Suppressor macrophage treated with lipopolysaccharide for 1 hour (primary cell): ENCODE measurements at regions not wholly inside any gene's neighbourhood (a gene's known extent, or its start where the extent isn't known, plus 50 kb on each side); places are given as distances from the start of the nearest gene placed in this dataset.

Experiments used
- DNase-seq, 3 donors: peaks; one replicate each; pipeline ENCODE4 v3.0.0-alpha.2; 2020 to 2022

GRCh38 chr5:73373814-73374510 is 74.6 kb downstream of the FOXD1 start:
- DNase-seq = no peak

GRCh38 chr5:73370640-73371583 is 77.7 kb downstream of the FOXD1 start:
- peak in 1 of 3 donors; percentile 23 for DNase-seq

GRCh38 chr5:73370095-73370494 is 78.5 kb downstream of the FOXD1 start:
- no peak for DNase-seq

GRCh38 chr5:73369278-73369677 is 79.3 kb downstream of the FOXD1 start:
- DNase-seq = no peak

- no peak for DNase-seq
Observed at GRCh38 chr5:73367650-73368049, 80.9 kb downstream of the FOXD1 start.

GRCh38 chr5:73365990-73366667 is 82.4 kb downstream of the FOXD1 start:
- DNase-seq = no peak

- no peak for DNase-seq
Observed at GRCh38 chr5:73365301-73365853, 83.2 kb downstream of the FOXD1 start.

- peak in 1 of 3 donors; percentile 20 for DNase-seq
Observed at GRCh38 chr5:73363911-73364730, 84.5 kb downstream of the FOXD1 start.

GRCh38 chr5:73359395-73359794 is 89.2 kb downstream of the FOXD1 start:
- no peak for DNase-seq

GRCh38 chr5:73358366-73358765 is 90.2 kb downstream of the FOXD1 start:
- no peak for DNase-seq

GRCh38 chr5:73357576-73357975 is 91.0 kb downstream of the FOXD1 start:
- DNase-seq = no peak

GRCh38 chr5:73355108-73355507 is 93.5 kb downstream of the FOXD1 start:
- peak in 1 of 3 donors; percentile 20 for DNase-seq

- no peak for DNase-seq
Observed at GRCh38 chr5:73354406-73354805, 94.2 kb downstream of the FOXD1 start.

GRCh38 chr5:73352649-73353230 is 95.8 kb downstream of the FOXD1 start:
- DNase-seq = peak in 2 of 3 donors; percentile 11 to 43

GRCh38 chr5:73352243-73352642 is 96.3 kb downstream of the FOXD1 start:
- DNase-seq = no peak

- DNase-seq = no peak
Observed at GRCh38 chr5:73351593-73351992, 97.0 kb downstream of the FOXD1 start.

GRCh38 chr5:73346878-73347408 is 101.6 kb downstream of the FOXD1 start:
- no peak for DNase-seq

GRCh38 chr5:73344835-73345234 is 103.7 kb downstream of the FOXD1 start:
- DNase-seq = no peak

GRCh38 chr5:73339711-73340110 is 108.9 kb downstream of the FOXD1 start:
- no peak for DNase-seq

GRCh38 chr5:73339051-73339575 is 109.5 kb downstream of the FOXD1 start:
- no peak for DNase-seq
